ENCODE measurements at regions not wholly inside any gene's neighbourhood (a gene's known extent, or its start where the extent isn't known, plus 50 kb on each side); places are given as distances from the start of the nearest gene placed in this dataset.
A peak's percentile ranks its signal among the peaks of the same experiment; 100 is the strongest.

GRCh38 chr14:98187281-98187680 is 1084.7 kb downstream of the BCL11B start:
- DNase-seq (ENCODE audit: low read depth in 2 of 3, low spot score in 2 of 3), result no peak

GRCh38 chr14:98189062-98189461 is 1082.9 kb downstream of the BCL11B start:
- DNase-seq (ENCODE audit: low read depth in 2 of 3, low spot score in 2 of 3), result no peak

GRCh38 chr14:98189511-98189910 is 1082.5 kb downstream of the BCL11B start:
- no peak for DNase-seq (ENCODE audit: low read depth in 2 of 3, low spot score in 2 of 3)

- DNase-seq (ENCODE audit: low read depth in 2 of 3, low spot score in 2 of 3), result no peak
These were observed 1082.1 kb downstream of the BCL11B start for GRCh38 chr14:98189944-98190343.

GRCh38 chr14:98192946-98193345 is 1079.1 kb downstream of the BCL11B start:
- DNase-seq (ENCODE audit: low read depth in 2 of 3, low spot score in 2 of 3), result no peak

- no peak for DNase-seq (ENCODE audit: low read depth in 2 of 3, low spot score in 2 of 3)
These were observed 1077.2 kb downstream of the BCL11B start for GRCh38 chr14:98194821-98195220.

- DNase-seq (ENCODE audit: low read depth in 2 of 3, low spot score in 2 of 3), result no peak
These were observed 1076.7 kb downstream of the BCL11B start for GRCh38 chr14:98195256-98195655.

GRCh38 chr14:98197933-98198332 is 1074.1 kb downstream of the BCL11B start:
- no peak for DNase-seq (ENCODE audit: low read depth in 2 of 3, low spot score in 2 of 3)

- peak in 2 of 3 donors; percentile 53 to 64 for DNase-seq (ENCODE audit: low read depth in 2 of 3, low spot score in 2 of 3)
These were observed 1073.6 kb downstream of the BCL11B start for GRCh38 chr14:98198385-98198784.

- no peak for DNase-seq (ENCODE audit: low read depth in 2 of 3, low spot score in 2 of 3)
These were observed 1071.4 kb downstream of the BCL11B start for GRCh38 chr14:98200601-98201000.

GRCh38 chr14:98203421-98203820 is 1068.6 kb downstream of the BCL11B start:
- DNase-seq (ENCODE audit: low read depth in 2 of 3, low spot score in 2 of 3), result no peak

- DNase-seq (ENCODE audit: low read depth in 2 of 3, low spot score in 2 of 3), result no peak
These were observed 1067.9 kb downstream of the BCL11B start for GRCh38 chr14:98204139-98204538.

GRCh38 chr14:98207415-98207814 is 1064.6 kb downstream of the BCL11B start:
- DNase-seq (ENCODE audit: low read depth in 2 of 3, low spot score in 2 of 3), result no peak

- DNase-seq (ENCODE audit: low read depth in 2 of 3, low spot score in 2 of 3), result no peak
These were observed 1063.8 kb downstream of the BCL11B start for GRCh38 chr14:98208211-98208611.

- no peak for DNase-seq (ENCODE audit: low read depth in 2 of 3, low spot score in 2 of 3)
These were observed 1063.1 kb downstream of the BCL11B start for GRCh38 chr14:98208943-98209342.

- DNase-seq (ENCODE audit: low read depth in 2 of 3, low spot score in 2 of 3), result peak in 2 of 3 donors; percentile 5 to 20
These were observed 1061.8 kb downstream of the BCL11B start for GRCh38 chr14:98210045-98210672.

- no peak for DNase-seq (ENCODE audit: low read depth in 2 of 3, low spot score in 2 of 3)
These were observed 1054.5 kb downstream of the BCL11B start for GRCh38 chr14:98217530-98217929.

GRCh38 chr14:98218218-98218617 is 1053.8 kb downstream of the BCL11B start:
- DNase-seq (ENCODE audit: low read depth in 2 of 3, low spot score in 2 of 3), result no peak

- no peak for DNase-seq (ENCODE audit: low read depth in 2 of 3, low spot score in 2 of 3)
These were observed 1052.4 kb downstream of the BCL11B start for GRCh38 chr14:98219638-98220037.

- no peak for DNase-seq (ENCODE audit: low read depth in 2 of 3, low spot score in 2 of 3)
These were observed 1048.9 kb downstream of the BCL11B start for GRCh38 chr14:98223106-98223505.

GRCh38 chr14:98223710-98224109 is 1048.3 kb downstream of the BCL11B start:
- peak in 1 of 3 donors; percentile 48 for DNase-seq (ENCODE audit: low read depth in 2 of 3, low spot score in 2 of 3)

GRCh38 chr14:98226411-98226810 is 1045.6 kb downstream of the BCL11B start:
- DNase-seq (ENCODE audit: low read depth in 2 of 3, low spot score in 2 of 3), result no peak

All from hematopoietic multipotent progenitor cell (in vitro differentiated cells).